ENCODE measurements at regions not wholly inside any gene's neighbourhood (a gene's known extent, or its start where the extent isn't known, plus 50 kb on each side); places are given as distances from the start of the nearest gene placed in this dataset.

DNA sequence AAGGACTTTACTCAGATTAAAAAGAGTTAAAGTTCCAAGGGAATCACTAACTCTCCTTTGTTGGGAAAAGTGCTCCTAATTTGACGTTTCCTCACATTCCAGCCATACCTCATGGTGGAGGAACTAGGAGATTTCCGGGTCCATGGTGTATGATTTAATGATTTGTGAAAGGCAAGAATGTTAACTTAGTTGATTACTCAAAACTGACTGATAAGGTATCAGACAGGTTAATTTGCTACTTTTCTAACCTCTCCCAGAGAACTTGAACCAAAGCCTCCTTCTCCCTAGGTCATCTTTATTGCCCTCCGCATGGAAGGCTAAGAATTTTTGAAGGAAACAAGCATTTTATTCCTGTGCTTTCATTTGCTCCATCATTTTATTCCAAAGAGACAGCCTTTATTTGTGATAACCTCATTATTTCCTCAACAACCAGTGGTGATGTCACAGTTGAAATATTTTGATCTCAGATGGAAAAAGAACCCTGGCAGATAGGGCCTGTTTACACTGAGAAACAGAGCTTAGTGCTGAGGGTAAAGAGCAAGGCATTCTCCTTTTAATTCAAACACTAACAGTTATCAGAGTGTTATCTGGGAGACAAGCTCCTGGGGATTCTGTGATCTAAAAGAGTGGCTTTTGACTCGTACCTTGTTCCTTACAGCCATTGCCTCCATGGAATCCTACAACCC, 57.4 kb upstream of the BMP2 start:
- Histone ChIP-seq H3K79me2 (ENCODE audit: insufficient read depth, low read length) (no peaks in the 10 kb centered on the region), H4K20me1 (ENCODE audit: low read depth, low read length) (no peaks in the 10 kb centered on the region), H3K9ac (ENCODE audit: low read length) (no peak overlapping the region), H3K27ac (ENCODE audit: low read depth, low read length) (no peak overlapping the region), H3K9me3 (ENCODE audit: insufficient read depth, low read length) (no peaks in the 10 kb centered on the region), H3K4me2 (ENCODE audit: low read depth, low read length, poor library complexity, severe bottlenecking) (no peak overlapping the region), H3F3A (ENCODE audit: insufficient read depth) (no peaks in the 10 kb centered on the region), H3K4me3 (ENCODE audit: insufficient read depth, low read length, poor library complexity, severe bottlenecking) (no peak overlapping the region), H3K27me3 (ENCODE audit: low read length) (no peaks in the 10 kb centered on the region), H2AFZ (ENCODE audit: low read depth, low read length, severe bottlenecking) (no peak overlapping the region), H3K9me2 (replicated peaks; ENCODE audit: insufficient read depth, low read length) (no peaks in the 10 kb centered on the region), H3K36me3 (ENCODE audit: low read length) (no peaks in the 10 kb centered on the region)
- TF ChIP-seq, protein P1, sequence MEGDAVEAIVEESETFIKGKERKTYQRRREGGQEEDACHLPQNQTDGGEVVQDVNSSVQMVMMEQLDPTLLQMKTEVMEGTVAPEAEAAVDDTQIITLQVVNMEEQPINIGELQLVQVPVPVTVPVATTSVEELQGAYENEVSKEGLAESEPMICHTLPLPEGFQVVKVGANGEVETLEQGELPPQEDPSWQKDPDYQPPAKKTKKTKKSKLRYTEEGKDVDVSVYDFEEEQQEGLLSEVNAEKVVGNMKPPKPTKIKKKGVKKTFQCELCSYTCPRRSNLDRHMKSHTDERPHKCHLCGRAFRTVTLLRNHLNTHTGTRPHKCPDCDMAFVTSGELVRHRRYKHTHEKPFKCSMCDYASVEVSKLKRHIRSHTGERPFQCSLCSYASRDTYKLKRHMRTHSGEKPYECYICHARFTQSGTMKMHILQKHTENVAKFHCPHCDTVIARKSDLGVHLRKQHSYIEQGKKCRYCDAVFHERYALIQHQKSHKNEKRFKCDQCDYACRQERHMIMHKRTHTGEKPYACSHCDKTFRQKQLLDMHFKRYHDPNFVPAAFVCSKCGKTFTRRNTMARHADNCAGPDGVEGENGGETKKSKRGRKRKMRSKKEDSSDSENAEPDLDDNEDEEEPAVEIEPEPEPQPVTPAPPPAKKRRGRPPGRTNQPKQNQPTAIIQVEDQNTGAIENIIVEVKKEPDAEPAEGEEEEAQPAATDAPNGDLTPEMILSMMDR (IDR thresholded peaks at IDR 0.05; ENCODE audit: insufficient read depth, low read length, poor library complexity, severe bottlenecking): no peak
- TF ChIP-seq EZH2phosphoT487 (conservative IDR thresholded peaks at IDR 0.05; ENCODE audit: low read length): no peak

DNA sequence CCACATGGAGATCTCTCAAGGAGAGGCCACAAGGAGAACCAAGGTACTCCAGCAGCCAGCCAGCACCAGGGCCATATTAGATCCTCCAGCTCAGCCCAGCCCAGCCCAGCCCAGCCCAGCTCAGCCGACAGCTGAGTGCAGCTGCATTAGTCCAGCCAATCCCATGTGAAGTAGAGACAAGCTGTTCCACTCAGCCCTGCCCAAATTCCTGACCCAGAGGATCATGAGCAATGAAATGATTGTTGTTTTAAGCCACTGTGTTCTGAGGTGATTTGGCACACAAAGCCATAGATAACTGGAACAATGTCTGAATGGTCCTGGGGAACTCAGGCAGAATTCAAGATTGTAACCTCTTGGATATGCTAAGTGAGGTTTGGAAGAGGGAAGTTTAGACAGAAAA, 59.5 kb upstream of the BMP2 start:
- Histone ChIP-seq H3K4me3 (ENCODE audit: insufficient read depth, low read length, poor library complexity, severe bottlenecking) (no peak overlapping the region), H3K79me2 (ENCODE audit: insufficient read depth, low read length) (no peaks in the 10 kb centered on the region), H3K4me2 (ENCODE audit: low read depth, low read length, poor library complexity, severe bottlenecking) (no peak overlapping the region), H4K20me1 (ENCODE audit: low read depth, low read length) (no peaks in the 10 kb centered on the region), H3K36me3 (ENCODE audit: low read length) (no peaks in the 10 kb centered on the region), H3F3A (ENCODE audit: insufficient read depth) (no peaks in the 10 kb centered on the region), H3K27me3 (ENCODE audit: low read length) (no peaks in the 10 kb centered on the region), H3K9ac (ENCODE audit: low read length) (no peak overlapping the region), H3K9me2 (replicated peaks; ENCODE audit: insufficient read depth, low read length) (no peaks in the 10 kb centered on the region), H3K27ac (ENCODE audit: low read depth, low read length) (no peak overlapping the region), H3K9me3 (ENCODE audit: insufficient read depth, low read length) (no peaks in the 10 kb centered on the region), H2AFZ (ENCODE audit: low read depth, low read length, severe bottlenecking) (no peak overlapping the region)
- TF ChIP-seq, protein P1 (IDR thresholded peaks at IDR 0.05; ENCODE audit: insufficient read depth, low read length, poor library complexity, severe bottlenecking): no peak
- TF ChIP-seq EZH2phosphoT487 (conservative IDR thresholded peaks at IDR 0.05; ENCODE audit: low read length): no peak

DNA sequence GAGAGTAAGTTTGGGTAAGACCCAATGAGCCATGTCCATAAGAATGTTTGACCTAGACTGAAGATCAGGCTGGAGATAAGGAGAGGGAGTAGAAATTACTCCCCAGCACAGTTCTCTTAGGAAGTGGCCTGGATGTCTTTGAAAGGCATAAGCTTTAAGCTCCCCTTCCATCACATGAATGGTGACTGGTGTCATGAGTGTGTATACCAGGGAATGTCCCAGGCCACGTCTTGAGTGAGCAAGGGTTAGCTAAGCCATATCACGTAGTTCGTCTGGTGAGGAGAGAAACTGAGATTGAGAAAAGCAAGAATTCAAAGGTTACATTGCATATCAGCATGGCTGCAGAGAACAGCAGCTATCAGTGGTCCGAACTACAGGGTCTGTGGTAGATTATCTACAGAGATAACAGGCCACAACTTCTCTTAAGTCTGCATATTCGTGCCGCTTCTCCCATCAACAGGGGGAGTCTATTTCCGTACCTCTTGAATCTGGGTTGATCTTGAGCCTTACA, 60.1 kb upstream of the BMP2 start:
- H3K79me2 ChIP-seq (ENCODE audit: insufficient read depth, low read length): no peaks in the 10 kb centered on the region
- no peaks in the 10 kb centered on the region for H3K9me2 ChIP-seq (replicated peaks; ENCODE audit: insufficient read depth, low read length)
- H3K4me2 ChIP-seq (ENCODE audit: low read depth, low read length, poor library complexity, severe bottlenecking): no peak overlapping the region
- H4K20me1 ChIP-seq (ENCODE audit: low read depth, low read length): no peaks in the 10 kb centered on the region
- no peaks in the 10 kb centered on the region for H3K36me3 ChIP-seq (ENCODE audit: low read length)
- no peaks in the 10 kb centered on the region for H3K9me3 ChIP-seq (ENCODE audit: insufficient read depth, low read length)
- no peak overlapping the region for H3K9ac ChIP-seq (ENCODE audit: low read length)
- H3F3A ChIP-seq (ENCODE audit: insufficient read depth): no peaks in the 10 kb centered on the region
- H3K4me3 ChIP-seq (ENCODE audit: insufficient read depth, low read length, poor library complexity, severe bottlenecking): no peak overlapping the region
- TF ChIP-seq EZH2phosphoT487 (conservative IDR thresholded peaks at IDR 0.05; ENCODE audit: low read length): no peak
- TF ChIP-seq, protein P1 (IDR thresholded peaks at IDR 0.05; ENCODE audit: insufficient read depth, low read length, poor library complexity, severe bottlenecking): no peak
- no peak overlapping the region for H2AFZ ChIP-seq (ENCODE audit: low read depth, low read length, severe bottlenecking)
- no peaks in the 10 kb centered on the region for H3K27me3 ChIP-seq (ENCODE audit: low read length)
- no peak overlapping the region for H3K27ac ChIP-seq (ENCODE audit: low read depth, low read length)

Data from SU-DHL-6 (cell line).